ENCODE measurements at regions not wholly inside any gene's neighbourhood (a gene's known extent, or its start where the extent isn't known, plus 50 kb on each side); places are given as distances from the start of the nearest gene placed in this dataset.

GRCh38 chr3:21132896-21133295, 618.1 kb downstream of the ZNF385D start:
- DNase-seq, result no peak

GRCh38 chr3:21120826-21121225, 630.2 kb downstream of the ZNF385D start:
- no peak for DNase-seq

DNA sequence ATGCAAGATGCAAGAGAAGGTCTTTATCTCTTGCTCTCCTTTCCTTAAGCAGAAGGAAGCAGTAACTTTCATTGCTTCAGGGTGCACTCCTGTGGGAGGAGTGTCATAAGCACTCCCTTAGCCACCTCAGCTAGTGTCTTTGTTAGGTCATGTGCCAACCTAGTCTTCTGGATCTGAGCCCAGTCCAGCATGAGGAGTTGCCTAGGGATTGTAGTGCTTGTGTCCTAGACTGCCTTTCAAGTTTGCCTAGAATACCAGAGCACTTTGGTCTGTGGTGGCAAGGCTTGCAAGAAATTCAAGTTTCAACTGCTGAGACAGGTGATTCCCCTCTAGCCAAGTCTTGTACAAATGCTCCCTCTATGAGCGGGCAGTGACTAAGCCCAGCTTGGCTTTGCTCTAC, 633.6 kb downstream of the ZNF385D start:
- DNase-seq, result no peak

DNA sequence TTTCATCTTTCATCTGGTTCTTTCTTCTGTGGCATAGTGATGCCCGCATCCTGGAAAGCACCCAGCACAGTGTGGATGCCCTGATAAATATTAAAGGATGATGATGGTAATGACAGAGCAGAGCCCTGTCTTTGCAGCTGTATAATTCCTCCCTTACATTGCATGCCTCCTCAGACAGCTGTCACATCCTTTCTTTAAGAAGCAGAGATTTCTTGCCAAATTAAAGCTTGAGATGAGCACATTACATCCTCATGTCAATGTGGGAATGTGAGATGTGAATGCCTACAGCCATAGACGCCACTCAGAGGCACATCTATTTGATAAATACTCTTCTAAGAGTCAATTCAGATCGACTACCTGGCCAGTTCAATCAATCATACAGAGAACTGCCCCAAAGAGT, 642.0 kb downstream of the ZNF385D start:
- DNase-seq, result no peak

DNA sequence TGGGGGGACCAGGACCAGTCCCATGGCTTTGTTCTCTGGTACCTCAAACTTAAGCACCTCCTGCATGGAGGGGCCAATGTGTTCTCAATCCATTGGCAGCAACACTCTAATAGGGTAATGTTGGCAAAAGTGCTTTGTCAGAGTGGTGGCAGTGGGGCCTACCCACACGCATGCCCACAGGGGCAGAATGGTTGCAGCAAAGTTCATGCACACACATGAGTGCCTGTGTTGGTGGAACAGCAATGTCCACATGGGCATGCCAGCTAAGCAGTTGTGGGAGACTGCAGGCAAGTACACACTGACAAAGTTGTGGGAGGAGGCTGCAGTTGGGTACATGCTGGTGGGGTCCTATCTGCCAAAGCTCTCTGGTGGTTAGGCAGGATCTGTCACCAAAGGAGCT, 645.2 kb downstream of the ZNF385D start:
- no peak for DNase-seq

DNA sequence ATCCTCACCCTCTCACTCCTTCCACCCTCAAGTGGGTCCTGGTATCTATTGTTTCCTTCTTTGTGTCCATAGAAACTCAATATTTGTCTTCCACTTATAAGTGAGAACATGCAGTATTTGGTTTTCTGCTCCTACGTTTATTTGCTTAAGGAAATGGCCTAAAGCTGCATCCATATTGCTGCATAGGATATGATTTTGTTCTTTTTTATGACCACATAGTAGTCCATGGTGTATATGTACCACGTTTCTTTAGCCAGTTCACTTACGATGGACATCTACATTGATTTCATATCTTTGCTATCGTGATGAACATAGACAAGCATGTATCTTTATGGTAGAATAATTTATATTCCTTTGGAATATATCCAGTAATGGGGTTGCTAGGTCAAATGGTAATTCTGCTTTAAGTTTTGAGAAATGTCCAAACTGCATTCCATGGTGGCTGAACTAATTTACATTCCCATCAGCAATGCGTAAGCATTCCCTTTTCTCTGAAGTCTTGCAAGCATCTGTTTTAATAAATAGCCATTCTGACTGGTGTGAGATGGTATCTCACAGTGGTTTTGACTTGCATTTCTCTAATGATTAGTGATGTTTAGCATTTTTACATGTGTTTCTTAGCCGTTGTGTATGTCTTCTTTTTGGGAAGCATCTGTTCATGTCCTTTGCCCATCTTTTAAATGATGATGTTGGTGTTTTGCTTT, 650.2 kb downstream of the ZNF385D start:
- no peak for DNase-seq

- no peak for DNase-seq
Measured at GRCh38 chr3:21094686-21095085, 656.3 kb downstream of the ZNF385D start.

- no peak for DNase-seq
Measured at GRCh38 chr3:21073561-21073960, 677.4 kb downstream of the ZNF385D start.

- DNase-seq, result no peak
Measured at GRCh38 chr3:21067031-21067813, 683.8 kb downstream of the ZNF385D start.

DNA sequence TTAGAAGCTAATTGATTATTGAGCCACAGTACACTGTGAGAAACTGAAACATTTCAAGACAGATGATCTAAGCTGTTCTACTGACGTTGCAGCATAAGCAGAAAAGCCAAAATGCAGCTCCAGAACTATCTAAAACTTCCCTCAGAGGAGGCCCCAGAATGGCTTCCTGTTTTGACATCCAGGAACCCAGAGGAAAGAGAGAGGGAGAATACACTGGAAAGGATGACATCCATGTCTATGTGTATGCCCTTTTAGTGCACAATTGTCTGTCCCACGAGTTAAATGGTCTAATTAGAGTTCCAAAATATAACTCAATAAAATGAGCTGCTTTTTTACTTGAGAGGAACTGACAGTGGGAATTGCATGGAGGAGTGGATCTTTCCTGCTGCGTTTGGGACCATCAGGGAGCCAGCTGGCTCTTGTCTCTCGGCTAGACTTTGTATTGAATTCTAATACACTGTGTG, 688.1 kb downstream of the ZNF385D start:
- no peak for DNase-seq

GRCh38 chr3:21059404-21059803, 691.6 kb downstream of the ZNF385D start:
- no peak for DNase-seq

GRCh38 chr3:21056293-21056692, 694.7 kb downstream of the ZNF385D start:
- DNase-seq, result no peak

GRCh38 chr3:21055015-21055414, 696.0 kb downstream of the ZNF385D start:
- no peak for DNase-seq

- no peak for DNase-seq
Measured at GRCh38 chr3:21054064-21054463, 696.9 kb downstream of the ZNF385D start.

DNA sequence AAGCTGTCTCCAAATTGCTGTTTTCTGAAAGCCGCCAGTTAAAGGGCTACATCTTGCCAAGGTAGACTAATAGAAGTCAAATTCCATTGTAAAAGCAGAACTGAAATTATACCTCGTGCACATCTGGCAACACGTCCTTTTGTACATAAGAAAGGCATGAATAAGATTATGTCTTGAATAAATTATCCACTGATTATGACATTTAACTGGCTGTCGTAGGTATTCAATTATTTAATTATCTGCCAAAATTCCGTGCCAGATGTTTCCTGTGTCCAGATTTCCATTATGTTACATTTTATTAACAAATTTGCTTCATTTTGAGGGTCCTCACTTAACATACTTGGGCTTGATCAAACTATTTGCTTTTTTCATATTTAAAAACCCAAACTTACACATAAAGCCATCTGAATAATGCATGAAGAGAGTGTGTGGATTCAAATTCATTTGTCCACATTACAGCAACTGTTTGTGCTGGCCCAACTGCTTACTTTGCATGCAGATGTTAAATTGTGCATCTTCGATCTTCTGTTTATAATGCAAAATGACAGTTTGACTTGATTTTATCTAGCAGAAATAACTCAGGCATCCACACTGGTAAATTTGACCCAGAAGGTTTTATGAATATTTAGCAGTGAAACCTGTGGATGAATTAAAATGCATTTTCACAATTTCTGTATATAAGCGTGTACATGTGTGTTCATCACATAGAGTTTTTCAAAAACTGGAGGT, 701.5 kb downstream of the ZNF385D start:
- DNase-seq, result no peak

GRCh38 chr3:21043139-21043538, 707.9 kb downstream of the ZNF385D start:
- no peak for DNase-seq

DNA sequence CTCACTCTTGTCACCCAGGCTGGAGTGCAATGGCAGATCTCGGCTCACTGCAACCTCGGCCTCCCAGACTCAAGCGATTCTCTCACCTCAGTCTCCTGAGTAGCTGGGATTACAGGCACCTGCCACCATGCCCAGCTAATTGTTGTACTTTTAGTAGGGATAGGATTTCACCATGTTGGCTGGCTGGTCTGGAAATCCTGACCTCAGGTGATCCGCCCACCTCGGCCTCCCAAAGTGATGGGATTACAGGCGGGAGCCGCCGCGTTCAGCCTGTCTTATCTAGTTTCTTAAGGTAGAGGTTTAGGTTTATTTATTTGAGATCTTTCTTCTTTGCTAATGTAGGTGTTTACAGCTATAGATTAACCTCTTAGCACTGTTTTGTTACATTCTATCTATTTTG, 708.8 kb downstream of the ZNF385D start:
- DNase-seq, result no peak

GRCh38 chr3:21041621-21042020, 709.4 kb downstream of the ZNF385D start:
- no peak for DNase-seq

GRCh38 chr3:21036888-21037287, 714.1 kb downstream of the ZNF385D start:
- DNase-seq, result no peak

DNA sequence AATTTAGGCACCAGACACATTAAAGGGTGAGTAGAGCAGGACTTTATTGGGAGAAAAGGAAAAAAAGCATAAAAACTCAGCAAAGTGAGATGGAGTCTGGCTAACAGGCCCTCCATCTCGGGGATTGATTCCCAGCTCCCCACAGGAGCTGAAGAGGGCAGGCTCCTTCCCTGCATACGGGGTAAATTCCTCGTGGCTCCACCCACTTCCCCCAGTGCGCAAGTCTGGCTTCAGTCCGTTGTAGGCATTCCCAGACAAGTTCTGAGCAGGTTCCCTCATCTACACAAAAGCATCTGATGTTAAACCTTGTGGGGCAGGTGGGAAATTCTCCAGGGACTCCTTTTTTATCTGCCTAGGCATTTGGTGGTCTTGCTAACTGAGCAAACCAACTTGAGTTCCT, 722.6 kb downstream of the ZNF385D start:
- no peak for DNase-seq

DNA sequence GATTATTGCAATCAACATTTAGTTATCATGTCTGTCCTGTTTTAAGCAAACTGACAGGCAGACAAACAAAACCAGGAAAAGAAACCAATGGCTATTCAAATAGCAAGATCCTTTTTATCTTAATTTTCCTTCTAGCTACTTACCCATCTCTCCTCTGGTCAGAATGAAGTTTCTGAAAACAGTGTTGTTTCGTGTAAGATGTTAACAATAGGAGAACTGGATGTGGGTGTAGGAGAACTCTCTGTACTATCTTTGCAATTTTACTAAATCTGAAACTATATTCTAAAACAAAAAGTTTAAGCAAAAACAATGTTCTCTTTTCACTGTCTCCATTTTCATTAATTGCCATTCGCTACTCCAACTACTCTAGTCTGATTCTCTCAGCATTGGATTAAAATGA, 726.4 kb downstream of the ZNF385D start:
- DNase-seq, result no peak

GRCh38 chr3:21020681-21021080, 730.3 kb downstream of the ZNF385D start:
- no peak for DNase-seq

DNA sequence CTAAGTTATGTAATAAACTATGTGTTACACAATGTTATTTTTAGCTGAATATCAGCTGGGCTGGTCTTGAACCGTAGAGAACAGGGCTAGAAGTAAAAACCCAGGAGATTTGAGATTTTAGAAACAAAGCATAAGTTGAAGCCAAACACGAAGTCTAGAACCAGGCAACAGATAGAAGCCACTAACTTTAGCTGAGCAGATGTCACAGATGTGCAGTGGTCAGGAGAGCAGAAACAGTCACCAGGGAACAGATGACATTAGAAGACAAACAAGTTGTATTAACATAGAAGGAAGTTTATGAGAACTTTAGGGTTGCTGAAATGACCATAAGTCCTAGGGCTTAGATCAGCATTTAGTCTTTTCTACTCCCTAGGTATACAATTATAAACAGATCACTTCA, 731.0 kb downstream of the ZNF385D start:
- DNase-seq, result no peak

Data from NCI-H1417 treated with DMSO at 0.1 percent for 48 hours (cell line).